DND-41 (cell line): ENCODE measurements at regions not wholly inside any gene's neighbourhood (a gene's known extent, or its start where the extent isn't known, plus 50 kb on each side); places are given as distances from the start of the nearest gene placed in this dataset.

Experiments used
- ATAC-seq: fragments of 200-7000 bp; cut with Tn5 transposase; 3 replicates; pipeline ENCODE4 v1.9.1; 2021; ENCODE audit warnings: low read depth; ENCODE audit not compliant: insufficient read depth
- DNase-seq: peaks from one replicate; pipeline ENCODE4 v3.0.0-alpha.2; 2020
- H2AFZ ChIP-seq: 2 replicates; pipeline ENCODE4 v1.6.0; 2012; ENCODE audit warnings: low read depth, low read length
- H3K27ac ChIP-seq: 2 replicates; pipeline ENCODE4 v1.5.1; 2012; ENCODE audit warnings: low read length, inconsistent platforms
- H3K27me3 ChIP-seq: fragments of 200-600 bp; sonication (generic); 2 replicates; pipeline ENCODE4 v1.6.0; 2012; ENCODE audit warnings: low read length, mild to moderate bottlenecking, inconsistent platforms; ENCODE audit not compliant: insufficient read depth, poor library complexity
- H3K36me3 ChIP-seq: 2 replicates; pipeline ENCODE4 v1.5.1; 2012; ENCODE audit warnings: low read length, inconsistent platforms; ENCODE audit not compliant: insufficient read depth
- H3K4me1 ChIP-seq: 2 replicates; pipeline ENCODE4 v1.5.1; 2012; ENCODE audit warnings: mild to moderate bottlenecking, low read length; ENCODE audit not compliant: insufficient read depth
- H3K4me2 ChIP-seq: 2 replicates; pipeline ENCODE4 v1.6.0; 2012; ENCODE audit warnings: mild to moderate bottlenecking, moderate library complexity, low read length, inconsistent platforms; ENCODE audit not compliant: insufficient read depth
- H3K4me3 ChIP-seq, 2 experiments: fragments of 200-600 bp in 1 of 2; shearing (Covaris generic) in 1 of 2; 2 replicates each; pipeline ENCODE4 v1.5.1; 2012 to 2016; ENCODE audit warnings: inconsistent platforms in 2 of 2, low read length in 2 of 2, mild to moderate bottlenecking in 2 of 2, low read depth in 1 of 2, moderate library complexity in 1 of 2
- H3K79me2 ChIP-seq: 2 replicates; pipeline ENCODE4 v1.6.0; 2012; ENCODE audit warnings: low read length, inconsistent platforms; ENCODE audit not compliant: insufficient read depth
- H3K9ac ChIP-seq: 2 replicates; pipeline ENCODE4 v1.6.0; 2012; ENCODE audit warnings: low read depth, mild to moderate bottlenecking, inconsistent platforms, low read length, moderate library complexity
- H3K9me3 ChIP-seq: 2 replicates; pipeline ENCODE4 v1.5.1; 2012; ENCODE audit warnings: low read length, moderate library complexity, mild to moderate bottlenecking, inconsistent platforms; ENCODE audit not compliant: insufficient read depth, severe bottlenecking
- H4K20me1 ChIP-seq: 2 replicates; pipeline ENCODE4 v1.6.0; 2012; ENCODE audit warnings: low read length; ENCODE audit not compliant: insufficient read depth
- EZH2 ChIP-seq: IDR thresholded peaks from 3 replicates; pipeline ENCODE4 v1.6.1; 2012; ENCODE audit warnings: borderline replicate concordance, low read depth, mild to moderate bottlenecking, moderate library complexity, low read length, inconsistent platforms; ENCODE audit not compliant: severe bottlenecking
- TF ChIP-seq, protein P1 (sequence below): IDR thresholded peaks from 2 replicates; pipeline ENCODE4 v1.5.1; 2012; ENCODE audit warnings: borderline replicate concordance, low read length, moderate library complexity, mild to moderate bottlenecking; ENCODE audit not compliant: poor library complexity, severe bottlenecking; ENCODE audit errors: extremely low read depth

DNA sequence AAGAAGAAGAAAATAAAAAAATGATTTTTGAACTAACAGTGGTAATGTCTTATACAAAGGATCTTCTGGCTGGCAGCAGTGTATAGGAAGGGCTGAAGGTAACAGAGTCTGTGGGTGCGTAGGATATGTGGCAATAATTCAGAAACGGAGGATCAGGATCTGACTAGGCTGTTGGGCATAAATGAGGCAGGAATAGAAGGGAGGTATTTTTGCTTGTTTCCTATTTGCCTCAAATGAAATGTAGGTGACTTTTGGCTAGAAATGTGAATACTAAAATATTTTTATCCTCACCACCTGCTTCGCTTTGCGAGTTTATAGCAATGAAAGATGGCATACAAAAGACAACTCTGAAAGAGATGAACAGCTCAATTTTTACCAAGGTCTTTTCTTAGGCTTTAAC is 1086.1 kb upstream of the CELF4 start:
- H3K4me2 ChIP-seq, result no peak overlapping the region
- ATAC-seq (no peak), DNase-seq (no peak)
- TF ChIP-seq, protein P1, sequence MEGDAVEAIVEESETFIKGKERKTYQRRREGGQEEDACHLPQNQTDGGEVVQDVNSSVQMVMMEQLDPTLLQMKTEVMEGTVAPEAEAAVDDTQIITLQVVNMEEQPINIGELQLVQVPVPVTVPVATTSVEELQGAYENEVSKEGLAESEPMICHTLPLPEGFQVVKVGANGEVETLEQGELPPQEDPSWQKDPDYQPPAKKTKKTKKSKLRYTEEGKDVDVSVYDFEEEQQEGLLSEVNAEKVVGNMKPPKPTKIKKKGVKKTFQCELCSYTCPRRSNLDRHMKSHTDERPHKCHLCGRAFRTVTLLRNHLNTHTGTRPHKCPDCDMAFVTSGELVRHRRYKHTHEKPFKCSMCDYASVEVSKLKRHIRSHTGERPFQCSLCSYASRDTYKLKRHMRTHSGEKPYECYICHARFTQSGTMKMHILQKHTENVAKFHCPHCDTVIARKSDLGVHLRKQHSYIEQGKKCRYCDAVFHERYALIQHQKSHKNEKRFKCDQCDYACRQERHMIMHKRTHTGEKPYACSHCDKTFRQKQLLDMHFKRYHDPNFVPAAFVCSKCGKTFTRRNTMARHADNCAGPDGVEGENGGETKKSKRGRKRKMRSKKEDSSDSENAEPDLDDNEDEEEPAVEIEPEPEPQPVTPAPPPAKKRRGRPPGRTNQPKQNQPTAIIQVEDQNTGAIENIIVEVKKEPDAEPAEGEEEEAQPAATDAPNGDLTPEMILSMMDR, result no peak
- TF ChIP-seq EZH2, result no peak
- no peak overlapping the region for H3K9ac ChIP-seq
- H3K27ac ChIP-seq, result no peak overlapping the region
- H3K4me1 ChIP-seq, result no peaks in the 10 kb centered on the region
- H3K79me2 ChIP-seq, result no peaks in the 10 kb centered on the region
- H3K9me3 ChIP-seq, result no peaks in the 10 kb centered on the region
- no peaks in the 10 kb centered on the region for H3K27me3 ChIP-seq
- H2AFZ ChIP-seq, result no peak overlapping the region
- H3K4me3 ChIP-seq, result no peak overlapping the region
- H4K20me1 ChIP-seq, result no peaks in the 10 kb centered on the region
- no peaks in the 10 kb centered on the region for H3K36me3 ChIP-seq

DNA sequence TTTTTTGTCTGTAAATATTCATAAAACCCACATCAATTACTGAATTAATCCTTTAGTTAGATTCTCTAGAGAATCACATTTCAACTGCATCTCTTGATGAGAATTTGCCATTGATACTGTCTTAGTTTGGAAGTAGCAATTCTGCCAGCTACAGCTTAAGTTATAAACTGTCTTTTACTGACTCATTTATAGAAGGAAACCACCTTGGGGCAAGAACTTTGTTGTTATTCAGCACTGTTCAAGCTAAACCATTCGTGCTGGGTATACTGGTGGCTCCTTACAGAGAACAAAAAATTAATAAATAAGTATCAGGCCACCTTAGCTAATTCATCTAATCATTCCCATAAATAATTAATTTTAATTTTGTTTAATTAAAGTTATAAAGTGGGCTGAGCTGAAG is 1082.6 kb upstream of the CELF4 start:
- no peak for TF ChIP-seq EZH2
- TF ChIP-seq, protein P1, result no peak
- Histone ChIP-seq H4K20me1 (no peaks in the 10 kb centered on the region), H3K27ac (no peak overlapping the region), H3K4me3 (no peak overlapping the region), H3K4me1 (no peaks in the 10 kb centered on the region), H2AFZ (no peak overlapping the region), H3K4me2 (no peak overlapping the region), H3K27me3 (no peaks in the 10 kb centered on the region), H3K79me2 (no peaks in the 10 kb centered on the region), H3K9ac (no peak overlapping the region), H3K9me3 (no peaks in the 10 kb centered on the region), H3K36me3 (no peaks in the 10 kb centered on the region)
- ATAC-seq (no peak), DNase-seq (no peak)

DNA sequence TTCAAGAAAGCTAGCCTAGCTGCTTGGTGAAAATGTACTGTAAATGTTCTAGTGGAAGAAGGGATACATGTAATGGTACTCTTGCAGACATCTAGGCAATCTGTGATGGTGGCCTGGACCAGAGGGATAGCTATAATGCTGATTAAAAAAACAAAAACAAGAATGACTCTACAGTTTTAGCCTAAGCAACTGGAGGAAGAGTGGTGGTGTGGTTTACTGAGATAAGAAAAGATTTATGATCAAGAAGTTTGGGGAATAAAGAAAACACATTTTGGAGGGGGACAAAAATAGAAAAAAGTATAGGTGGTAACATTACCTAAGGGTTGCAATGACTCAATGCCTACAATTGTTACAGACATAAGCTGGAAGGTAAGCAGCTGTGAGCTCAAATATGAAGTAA is 1080.7 kb upstream of the CELF4 start:
- Histone ChIP-seq H4K20me1 (no peaks in the 10 kb centered on the region), H3K27ac (no peak overlapping the region), H3K79me2 (no peaks in the 10 kb centered on the region), H3K9me3 (no peaks in the 10 kb centered on the region), H3K9ac (no peak overlapping the region), H3K36me3 (no peaks in the 10 kb centered on the region), H3K4me1 (no peaks in the 10 kb centered on the region), H2AFZ (no peak overlapping the region), H3K27me3 (no peaks in the 10 kb centered on the region), H3K4me2 (no peak overlapping the region), H3K4me3 (no peak overlapping the region)
- ATAC-seq (no peak), DNase-seq (no peak)
- TF ChIP-seq EZH2, result no peak
- TF ChIP-seq, protein P1, result no peak

DNA sequence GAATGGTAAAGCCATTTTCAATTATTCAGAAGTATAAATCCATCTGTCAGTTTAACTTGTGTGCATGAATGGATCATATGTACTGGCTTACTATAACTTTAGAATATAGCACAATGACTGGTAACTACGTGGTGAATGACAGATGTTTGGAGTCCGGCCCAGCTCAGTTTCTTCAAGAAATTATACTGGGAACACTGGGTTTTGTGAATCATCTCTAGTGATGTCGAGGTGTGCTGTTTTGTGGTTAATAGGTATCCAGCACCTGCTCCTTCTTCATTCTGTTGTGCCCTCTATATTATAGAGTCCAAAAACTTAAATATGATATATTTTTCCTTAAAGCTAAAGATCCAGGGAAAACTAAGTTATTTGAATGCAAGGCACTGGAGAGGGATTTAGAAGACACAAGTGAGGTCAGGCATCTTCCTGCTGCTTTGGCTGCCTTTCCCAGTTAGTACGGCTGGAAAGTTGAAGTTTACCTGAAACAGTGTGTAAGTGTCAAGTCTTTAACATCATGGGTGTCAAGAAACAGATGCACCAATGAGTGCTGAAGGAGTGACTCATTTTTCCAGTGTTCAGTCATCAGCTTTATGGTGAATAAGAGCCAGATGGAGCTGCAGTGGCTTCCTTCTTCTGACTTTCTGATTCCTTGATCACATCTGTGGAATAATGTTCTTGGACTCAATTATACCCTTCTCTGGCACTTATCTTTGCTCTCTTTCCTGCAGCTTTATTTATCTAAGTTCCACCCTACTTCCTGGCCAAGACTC is 1079.5 kb upstream of the CELF4 start:
- Histone ChIP-seq H3K4me3 (no peak overlapping the region), H4K20me1 (no peaks in the 10 kb centered on the region), H3K9me3 (no peaks in the 10 kb centered on the region), H3K9ac (no peak overlapping the region), H3K27me3 (no peaks in the 10 kb centered on the region), H3K79me2 (no peaks in the 10 kb centered on the region), H2AFZ (no peak overlapping the region), H3K4me1 (no peaks in the 10 kb centered on the region), H3K4me2 (no peak overlapping the region), H3K36me3 (no peaks in the 10 kb centered on the region), H3K27ac (no peak overlapping the region)
- DNase-seq, result no peak
- no peak for ATAC-seq
- no peak for TF ChIP-seq EZH2
- TF ChIP-seq, protein P1, result no peak
